ENCODE measurements at regions not wholly inside any gene's neighbourhood (a gene's known extent, or its start where the extent isn't known, plus 50 kb on each side); places are given as distances from the start of the nearest gene placed in this dataset.
"Not testable (repeated sequence)": the region's sequence is repeated elsewhere in the genome, so short reads cannot be mapped to it uniquely, and the experiment has no call there.

- H3K4me3 ChIP-seq (ENCODE audit: control extremely low read depth in 1 of 5, extremely low read depth in 1 of 5, insufficient read depth in 1 of 5, low read depth in 2 of 5, low read length in 4 of 5) = no peak overlapping the region
- Mint-ChIP-seq H3K4me1 (no peaks in the 10 kb centered on the region), H3K9me3 (ENCODE audit: insufficient read depth) (peaks cover 18% of the 10 kb centered on the region), H3K27me3 (no peaks in the 10 kb centered on the region), H3K27ac (no peak overlapping the region), H3K4me3 (no peak overlapping the region)
- no peak overlapping the region for H3K9ac ChIP-seq (ENCODE audit: low read length)
- intact Hi-C loops (cut with micrococcal nuclease) = no loop called here
- H3K4me2 ChIP-seq (replicated peaks; ENCODE audit: low read depth, low read length, poor library complexity, severe bottlenecking) = no peak overlapping the region
- no peak for TF ChIP-seq EZH2 (IDR thresholded peaks at IDR 0.05; ENCODE audit: borderline replicate concordance, insufficient read depth, low read depth, low read length, poor library complexity, severe bottlenecking)
- no peak for TF ChIP-seq CTCF (IDR thresholded peaks at IDR 0.05)
- no peaks in the 10 kb centered on the region for H4K20me1 ChIP-seq (ENCODE audit: control insufficient read depth, insufficient read depth, low read length, poor library complexity, severe bottlenecking)
- POLR2A ChIA-PET = no interaction called here
- H3K27ac ChIP-seq (ENCODE audit: low read length in 2 of 2) = no peak overlapping the region
- no peaks in the 10 kb centered on the region for H3K4me1 ChIP-seq (ENCODE audit: control insufficient read depth in 2 of 2, insufficient read depth in 2 of 2, low read length in 2 of 2)
- peaks cover 0 to 87% (median 0%) of the 10 kb centered on the region in 3 donors for H3K9me3 ChIP-seq (ENCODE audit: control extremely low read depth in 1 of 3, control insufficient read depth in 2 of 3, insufficient read depth in 1 of 3, low read length in 2 of 3)
- WGBS (ENCODE audit: insufficient coverage) = 71% methylated on average over 6 of the region's 7 CpGs
- DNase-seq (no peak), ATAC-seq (ENCODE audit: low read depth) (no peak)
- CTCF ChIA-PET = no interaction called here
- H3K36me3 ChIP-seq (replicated peaks in 1 of 2; ENCODE audit: control extremely low read depth in 1 of 2, control insufficient read depth in 1 of 2, extremely low read depth in 1 of 2, insufficient read depth in 2 of 2, low read length in 1 of 2) = no peaks in the 10 kb centered on the region
- H3K79me2 ChIP-seq (ENCODE audit: control insufficient read depth, insufficient read depth, low read length) = no peaks in the 10 kb centered on the region
- no peaks in the 10 kb centered on the region for H3K27me3 ChIP-seq (replicated peaks in 1 of 4; ENCODE audit: control extremely low read depth in 1 of 4, control insufficient read depth in 3 of 4, insufficient read depth in 4 of 4, low read length in 3 of 4)
- H2AFZ ChIP-seq (ENCODE audit: insufficient read depth, low read depth, low read length, poor library complexity, severe bottlenecking) = no peak overlapping the region
Observed at GRCh38 chr9:65430221-65430620, 145.2 kb upstream of the FOXD4L5 start.

GRCh38 chr9:65427361-65427760 is 142.4 kb upstream of the FOXD4L5 start:
- H3K4me3 Mint-ChIP-seq; H3K27ac Mint-ChIP-seq; H3K4me1 Mint-ChIP-seq; H2AFZ ChIP-seq (ENCODE audit: insufficient read depth, low read depth, low read length, poor library complexity, severe bottlenecking); H3K4me1 ChIP-seq (ENCODE audit: control insufficient read depth in 2 of 2, insufficient read depth in 2 of 2, low read length in 2 of 2); intact Hi-C loops (cut with micrococcal nuclease); H3K27me3 ChIP-seq (replicated peaks in 1 of 4; ENCODE audit: control extremely low read depth in 1 of 4, control insufficient read depth in 3 of 4, insufficient read depth in 4 of 4, low read length in 3 of 4); H3K4me3 ChIP-seq (ENCODE audit: control extremely low read depth in 1 of 5, extremely low read depth in 1 of 5, insufficient read depth in 1 of 5, low read depth in 2 of 5, low read length in 4 of 5); DNase-seq; H3K27ac ChIP-seq (ENCODE audit: low read length in 2 of 2); H3K4me2 ChIP-seq (replicated peaks; ENCODE audit: low read depth, low read length, poor library complexity, severe bottlenecking); POLR2A ChIA-PET; H3K9ac ChIP-seq (ENCODE audit: low read length); H3K79me2 ChIP-seq (ENCODE audit: control insufficient read depth, insufficient read depth, low read length); H3K36me3 ChIP-seq (replicated peaks in 1 of 2; ENCODE audit: control extremely low read depth in 1 of 2, control insufficient read depth in 1 of 2, extremely low read depth in 1 of 2, insufficient read depth in 2 of 2, low read length in 1 of 2); CTCF ChIA-PET; H4K20me1 ChIP-seq (ENCODE audit: control insufficient read depth, insufficient read depth, low read length, poor library complexity, severe bottlenecking); H3K27me3 Mint-ChIP-seq; ATAC-seq (ENCODE audit: low read depth): not testable (repeated sequence)
- peaks cover 12% of the 10 kb centered on the region for H3K9me3 Mint-ChIP-seq (ENCODE audit: insufficient read depth)
- peaks cover 0 to 86% (median 0%) of the 10 kb centered on the region in 3 donors for H3K9me3 ChIP-seq (ENCODE audit: control extremely low read depth in 1 of 3, control insufficient read depth in 2 of 3, insufficient read depth in 1 of 3, low read length in 2 of 3)
- WGBS (ENCODE audit: insufficient coverage) = 87% methylated on average over 3 of the region's 4 CpGs

- H2AFZ ChIP-seq (ENCODE audit: insufficient read depth, low read depth, low read length, poor library complexity, severe bottlenecking); CTCF ChIA-PET; ATAC-seq (ENCODE audit: low read depth); H3K27ac ChIP-seq (ENCODE audit: low read length in 2 of 2); H3K4me1 ChIP-seq (ENCODE audit: control insufficient read depth in 2 of 2, insufficient read depth in 2 of 2, low read length in 2 of 2); H3K4me2 ChIP-seq (replicated peaks; ENCODE audit: low read depth, low read length, poor library complexity, severe bottlenecking); DNase-seq; intact Hi-C loops (cut with micrococcal nuclease); H3K27ac Mint-ChIP-seq; H3K9me3 Mint-ChIP-seq (ENCODE audit: insufficient read depth); H3K4me1 Mint-ChIP-seq; H4K20me1 ChIP-seq (ENCODE audit: control insufficient read depth, insufficient read depth, low read length, poor library complexity, severe bottlenecking); H3K27me3 Mint-ChIP-seq; H3K9ac ChIP-seq (ENCODE audit: low read length); H3K27me3 ChIP-seq (replicated peaks in 1 of 4; ENCODE audit: control extremely low read depth in 1 of 4, control insufficient read depth in 3 of 4, insufficient read depth in 4 of 4, low read length in 3 of 4); H3K4me3 Mint-ChIP-seq; H3K4me3 ChIP-seq (ENCODE audit: control extremely low read depth in 1 of 5, extremely low read depth in 1 of 5, insufficient read depth in 1 of 5, low read depth in 2 of 5, low read length in 4 of 5); H3K36me3 ChIP-seq (replicated peaks in 1 of 2; ENCODE audit: control extremely low read depth in 1 of 2, control insufficient read depth in 1 of 2, extremely low read depth in 1 of 2, insufficient read depth in 2 of 2, low read length in 1 of 2); H3K79me2 ChIP-seq (ENCODE audit: control insufficient read depth, insufficient read depth, low read length); POLR2A ChIA-PET: not testable (repeated sequence)
- WGBS (ENCODE audit: insufficient coverage) = 86% methylated on average over 5 of the region's 10 CpGs
- H3K9me3 ChIP-seq (ENCODE audit: control extremely low read depth in 1 of 3, control insufficient read depth in 2 of 3, insufficient read depth in 1 of 3, low read length in 2 of 3) = peaks cover 0 to 81% (median 0%) of the 10 kb centered on the region in 3 donors
Observed at GRCh38 chr9:65426813-65427212, 141.8 kb upstream of the FOXD4L5 start.

Measured in B cell (primary cell).